BLaER1 (cell line): ENCODE measurements at regions not wholly inside any gene's neighbourhood (a gene's known extent, or its start where the extent isn't known, plus 50 kb on each side); places are given as distances from the start of the nearest gene placed in this dataset.

Experiments used
- H3K27ac ChIP-seq: shearing (Covaris generic); formaldehyde crosslinking; 2 replicates; pipeline ENCODE4 v1.8.1; 2022
- H3K27me3 ChIP-seq: shearing (Covaris generic); formaldehyde crosslinking; 2 replicates; pipeline ENCODE4 v1.8.1; 2022
- H3K36me3 ChIP-seq: shearing (Covaris generic); formaldehyde crosslinking; 2 replicates; pipeline ENCODE4 v1.8.1; 2022
- H3K4me1 ChIP-seq: shearing (Covaris generic); formaldehyde crosslinking; 2 replicates; pipeline ENCODE4 v1.8.1; 2022
- H3K4me2 ChIP-seq: shearing (Covaris generic); formaldehyde crosslinking; 2 replicates; pipeline ENCODE4 v1.8.1; 2022
- H3K4me3 ChIP-seq: shearing (Covaris generic); formaldehyde crosslinking; 2 replicates; pipeline ENCODE4 v1.8.1; 2022
- H3K9ac ChIP-seq: shearing (Covaris generic); formaldehyde crosslinking; 2 replicates; pipeline ENCODE4 v1.8.1; 2022
- H3K9me3 ChIP-seq: shearing (Covaris generic); formaldehyde crosslinking; 2 replicates; pipeline ENCODE4 v1.8.1; 2022
- H4K20me1 ChIP-seq: shearing (Covaris generic); formaldehyde crosslinking; 2 replicates; pipeline ENCODE4 v1.8.1; 2022
- Cebpa-rat ChIP-seq: shearing (Covaris generic); IDR thresholded peaks from 2 replicates; pipeline ENCODE4 v1.8.1; 2022

DNA sequence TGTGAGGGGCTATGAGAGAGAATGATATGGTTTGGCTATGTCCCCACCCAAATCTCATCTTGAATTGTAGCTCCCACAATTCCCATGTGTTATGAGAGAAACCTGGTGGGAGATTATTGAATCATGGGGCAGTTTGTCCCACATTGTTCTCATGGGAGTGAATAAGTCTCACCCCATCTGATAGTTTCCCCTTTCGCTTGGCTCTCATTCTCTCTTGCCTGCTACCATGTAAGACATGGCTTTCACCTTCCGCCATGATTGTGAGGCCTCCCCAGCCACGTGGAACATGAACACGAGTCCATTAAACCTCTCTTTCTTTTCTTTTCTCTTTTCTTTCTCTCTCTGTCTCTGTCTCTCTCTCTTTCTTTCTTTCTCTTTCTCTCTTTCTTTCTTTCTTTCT is 743.4 kb upstream of the CTNND2 start:
- no peaks in the 10 kb centered on the region for H3K27me3 ChIP-seq
- no peak overlapping the region for H3K9ac ChIP-seq
- H3K9me3 ChIP-seq: no peaks in the 10 kb centered on the region
- H3K4me1 ChIP-seq: peaks cover 4% of the 10 kb centered on the region; the same call in 1 of the 2 replicates
- no peaks in the 10 kb centered on the region for H3K36me3 ChIP-seq
- no peaks in the 10 kb centered on the region for H4K20me1 ChIP-seq
- no peak overlapping the region for H3K4me3 ChIP-seq
- H3K4me2 ChIP-seq: no peak overlapping the region
- no peak overlapping the region for H3K27ac ChIP-seq
- TF ChIP-seq Cebpa-rat: no peak

GRCh38 chr5:12645582-12645981 is 741.3 kb upstream of the CTNND2 start:
- H3K4me2 ChIP-seq: no peak overlapping the region

GRCh38 chr5:12636209-12636608 is 732.0 kb upstream of the CTNND2 start:
- Histone ChIP-seq H3K9me3 (no peaks in the 10 kb centered on the region), H3K4me2 (no peak overlapping the region)
- no peak for TF ChIP-seq Cebpa-rat

More at GRCh38 chr5:12645582-12645981, 741.3 kb upstream of the CTNND2 start:
- H3K36me3 ChIP-seq: no peaks in the 10 kb centered on the region
- no peaks in the 10 kb centered on the region for H3K9me3 ChIP-seq
- H3K27me3 ChIP-seq: no peaks in the 10 kb centered on the region
- no peak overlapping the region for H3K9ac ChIP-seq
- peaks cover 8% of the 10 kb centered on the region; the same call in 1 of the 2 replicates for H3K4me1 ChIP-seq
- H3K4me3 ChIP-seq: no peak overlapping the region
- H4K20me1 ChIP-seq: no peaks in the 10 kb centered on the region
- H3K27ac ChIP-seq: no peak overlapping the region
- no peak for TF ChIP-seq Cebpa-rat

DNA sequence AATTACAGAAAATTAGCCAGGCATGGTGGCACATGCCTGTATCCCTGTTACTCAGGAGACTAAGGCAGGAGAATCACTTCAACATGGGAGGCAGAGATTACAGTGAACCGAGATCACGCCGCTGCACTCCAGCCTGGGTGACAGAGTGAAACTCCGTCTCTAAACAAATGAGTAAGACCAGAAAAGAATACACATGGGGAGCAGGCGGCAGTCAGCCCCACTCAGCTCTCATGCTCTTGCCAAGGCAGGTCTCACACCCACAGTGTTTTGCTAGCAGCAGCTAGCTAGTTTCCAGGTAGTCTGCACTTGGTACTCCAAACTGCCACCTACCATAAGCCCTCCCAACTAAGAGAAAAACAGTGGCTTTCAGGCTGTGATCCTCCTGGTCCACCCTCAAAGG is 722.3 kb upstream of the CTNND2 start:
- Histone ChIP-seq H3K36me3 (no peaks in the 10 kb centered on the region), H3K9me3 (no peaks in the 10 kb centered on the region), H3K9ac (no peak overlapping the region), H3K4me3 (no peak overlapping the region), H3K4me1 (no peaks in the 10 kb centered on the region), H3K27me3 (no peaks in the 10 kb centered on the region), H3K27ac (no peak overlapping the region), H3K4me2 (no peak overlapping the region), H4K20me1 (no peaks in the 10 kb centered on the region)
- no peak for TF ChIP-seq Cebpa-rat

More at GRCh38 chr5:12636209-12636608, 732.0 kb upstream of the CTNND2 start:
- no peaks in the 10 kb centered on the region for H3K36me3 ChIP-seq
- no peaks in the 10 kb centered on the region for H4K20me1 ChIP-seq
- no peak overlapping the region for H3K9ac ChIP-seq
- no peaks in the 10 kb centered on the region for H3K27me3 ChIP-seq
- H3K27ac ChIP-seq: no peak overlapping the region
- H3K4me3 ChIP-seq: no peak overlapping the region
- H3K4me1 ChIP-seq: no peaks in the 10 kb centered on the region

- Histone ChIP-seq H4K20me1 (no peaks in the 10 kb centered on the region), H3K27ac (no peak overlapping the region), H3K4me1 (no peaks in the 10 kb centered on the region), H3K4me3 (no peak overlapping the region), H3K36me3 (no peaks in the 10 kb centered on the region), H3K9me3 (no peaks in the 10 kb centered on the region), H3K4me2 (no peak overlapping the region), H3K27me3 (no peaks in the 10 kb centered on the region), H3K9ac (no peak overlapping the region)
- TF ChIP-seq Cebpa-rat: no peak
Measured at GRCh38 chr5:12625667-12626263, 721.5 kb upstream of the CTNND2 start.

DNA sequence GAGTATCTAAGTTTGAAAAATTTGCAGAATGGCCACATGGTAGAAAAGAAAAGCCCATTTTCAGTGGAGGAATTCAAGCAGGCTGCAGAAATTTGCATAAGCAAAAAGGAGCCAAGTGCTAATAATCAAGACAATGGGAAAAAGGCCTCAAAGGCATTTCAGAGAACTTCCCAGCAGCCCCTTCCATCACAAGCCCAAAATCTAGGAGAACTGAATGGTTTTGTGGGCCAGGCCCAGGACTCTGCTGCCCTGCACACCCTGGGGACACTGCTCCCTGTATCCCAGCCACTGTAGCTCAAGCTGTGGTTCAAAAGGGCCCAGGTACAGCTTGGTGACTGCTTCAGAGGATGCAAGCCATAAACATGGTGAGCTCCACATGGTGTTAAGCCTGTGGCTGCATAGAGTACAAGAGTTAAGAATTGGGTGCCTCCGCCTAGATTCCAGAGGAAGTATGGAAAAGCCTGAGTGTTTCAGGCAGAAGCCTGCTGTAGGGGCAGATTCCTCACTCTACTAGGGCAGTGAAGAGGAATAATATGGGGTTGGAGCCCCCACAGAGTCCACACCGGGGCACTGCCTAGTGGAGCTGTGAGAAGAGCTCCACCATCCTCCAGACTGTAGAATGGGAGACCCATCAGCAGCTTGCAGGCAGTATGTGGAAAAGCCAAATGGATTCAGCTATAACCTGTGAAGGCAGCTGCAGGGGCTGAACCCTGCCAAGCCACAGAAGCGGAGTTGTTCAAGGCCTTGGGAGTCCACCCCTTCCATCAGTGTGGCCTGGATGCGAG is 720.7 kb upstream of the CTNND2 start:
- Histone ChIP-seq H3K9me3 (no peaks in the 10 kb centered on the region), H3K9ac (no peak overlapping the region), H3K4me2 (no peak overlapping the region)

DNA sequence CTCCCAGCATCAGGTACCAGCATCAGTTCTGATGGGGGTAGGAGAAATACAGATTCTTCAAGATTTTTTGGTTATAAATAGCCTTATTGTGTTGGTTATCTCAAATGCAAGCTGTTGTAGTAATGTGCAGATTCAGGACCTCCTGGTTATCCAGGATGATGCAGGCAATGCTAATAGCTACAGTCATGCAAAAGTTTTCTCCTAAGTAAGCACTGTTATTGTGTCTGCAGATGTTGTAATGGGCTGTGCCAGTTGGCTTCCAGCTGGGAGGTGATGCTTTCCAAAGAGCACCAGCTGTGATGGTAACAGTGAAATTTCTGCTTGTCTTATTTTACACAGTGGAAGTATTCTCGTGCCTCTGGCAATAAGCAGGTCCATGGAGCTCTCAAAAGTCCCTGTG is 719.2 kb upstream of the CTNND2 start:
- H4K20me1 ChIP-seq: no peaks in the 10 kb centered on the region
- H3K36me3 ChIP-seq: no peaks in the 10 kb centered on the region
- no peak overlapping the region for H3K4me2 ChIP-seq
- H3K4me3 ChIP-seq: no peak overlapping the region
- no peaks in the 10 kb centered on the region for H3K27me3 ChIP-seq
- no peaks in the 10 kb centered on the region for H3K9me3 ChIP-seq
- no peak overlapping the region for H3K27ac ChIP-seq
- no peak overlapping the region for H3K9ac ChIP-seq
- TF ChIP-seq Cebpa-rat: no peak
- no peaks in the 10 kb centered on the region for H3K4me1 ChIP-seq

More for the DNA sequence above, 720.7 kb upstream of the CTNND2 start:
- H3K27me3 ChIP-seq: no peaks in the 10 kb centered on the region
- no peak overlapping the region for H3K27ac ChIP-seq
- no peaks in the 10 kb centered on the region for H3K36me3 ChIP-seq
- no peaks in the 10 kb centered on the region for H3K4me1 ChIP-seq
- H4K20me1 ChIP-seq: no peaks in the 10 kb centered on the region
- no peak overlapping the region for H3K4me3 ChIP-seq
- TF ChIP-seq Cebpa-rat: no peak

DNA sequence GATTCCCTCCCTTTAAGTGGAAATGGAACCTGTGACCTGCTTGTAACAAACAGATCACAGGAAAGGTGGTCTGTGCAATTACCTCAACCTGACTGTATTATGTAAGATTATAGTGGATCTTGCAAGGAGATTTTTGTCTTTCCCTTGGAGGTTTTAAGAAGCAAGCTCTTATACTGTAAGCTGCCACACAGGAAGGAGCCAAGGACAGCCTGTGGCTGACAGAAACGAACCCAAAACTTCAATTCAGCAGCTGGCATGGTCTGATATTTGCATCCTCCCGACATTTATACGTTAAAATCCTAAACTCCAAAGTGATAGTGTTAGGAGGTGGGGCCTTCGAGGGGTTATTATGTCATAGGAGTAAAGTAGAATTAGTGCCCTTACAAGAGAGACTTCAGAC is 711.8 kb upstream of the CTNND2 start:
- Histone ChIP-seq H3K27me3 (no peaks in the 10 kb centered on the region), H3K27ac (no peak overlapping the region), H3K9ac (no peak overlapping the region), H3K4me1 (no peaks in the 10 kb centered on the region), H3K4me3 (no peak overlapping the region), H4K20me1 (no peaks in the 10 kb centered on the region), H3K9me3 (no peaks in the 10 kb centered on the region), H3K36me3 (no peaks in the 10 kb centered on the region), H3K4me2 (no peak overlapping the region)
- no peak for TF ChIP-seq Cebpa-rat

DNA sequence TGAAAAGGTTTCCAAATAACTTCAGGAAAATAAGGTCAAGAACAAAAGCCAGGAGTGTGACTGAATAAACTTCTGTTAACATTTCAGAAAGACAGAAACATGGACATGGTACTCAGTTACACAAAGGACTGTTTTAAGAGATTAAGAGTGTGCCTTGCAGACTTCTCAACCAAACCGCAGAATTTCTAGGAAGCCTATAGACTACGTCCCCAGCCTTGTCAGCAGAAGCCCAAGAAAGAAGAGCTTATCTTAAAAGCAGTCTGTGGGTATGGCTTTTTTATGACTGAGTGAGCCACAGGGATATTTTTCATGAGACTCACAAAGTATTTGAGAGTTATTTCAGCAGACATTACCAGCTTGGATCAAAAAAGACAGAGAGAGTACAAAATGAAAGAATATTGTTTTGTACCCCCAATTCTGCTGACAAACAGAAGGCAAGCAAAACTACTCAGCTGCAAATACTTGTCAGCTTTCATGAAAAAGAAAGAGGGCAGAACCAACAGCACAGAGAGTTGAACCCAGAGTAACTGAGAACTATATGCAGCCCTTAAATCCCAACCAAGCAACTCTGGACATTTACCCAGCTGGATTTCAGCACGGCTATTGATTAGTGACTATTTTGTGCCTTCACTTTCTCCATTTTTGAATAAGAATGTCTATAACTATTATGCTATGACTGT is 711.0 kb upstream of the CTNND2 start:
- Histone ChIP-seq H3K27ac (no peak overlapping the region), H4K20me1 (no peaks in the 10 kb centered on the region), H3K4me2 (no peak overlapping the region), H3K9ac (no peak overlapping the region), H3K4me1 (no peaks in the 10 kb centered on the region), H3K27me3 (no peaks in the 10 kb centered on the region), H3K4me3 (no peak overlapping the region), H3K36me3 (no peaks in the 10 kb centered on the region), H3K9me3 (no peaks in the 10 kb centered on the region)
- no peak for TF ChIP-seq Cebpa-rat

DNA sequence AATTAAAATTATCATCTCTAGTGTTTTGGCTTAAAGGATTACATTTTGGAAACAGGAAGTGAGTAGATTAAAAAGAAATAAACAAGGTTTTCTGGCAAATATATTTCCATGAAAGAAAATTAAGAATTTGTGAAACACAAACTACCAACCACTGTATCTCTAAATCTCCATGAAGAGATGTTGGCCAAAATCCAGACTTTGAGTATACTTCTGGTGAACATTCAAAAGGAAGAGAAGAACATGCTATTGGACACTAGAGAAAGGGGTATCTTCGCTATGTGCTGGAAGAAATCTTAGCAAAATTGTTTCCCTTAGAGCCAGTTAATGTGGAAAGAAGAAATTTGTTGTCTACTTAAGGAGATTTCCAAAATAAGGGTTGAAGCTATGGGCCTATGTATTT is 710.4 kb upstream of the CTNND2 start:
- H4K20me1 ChIP-seq: no peaks in the 10 kb centered on the region
- H3K4me1 ChIP-seq: no peaks in the 10 kb centered on the region
- no peak overlapping the region for H3K4me2 ChIP-seq
- H3K36me3 ChIP-seq: no peaks in the 10 kb centered on the region
- H3K27me3 ChIP-seq: no peaks in the 10 kb centered on the region
- H3K9ac ChIP-seq: no peak overlapping the region
- no peaks in the 10 kb centered on the region for H3K9me3 ChIP-seq
- TF ChIP-seq Cebpa-rat: no peak
- no peak overlapping the region for H3K4me3 ChIP-seq
- H3K27ac ChIP-seq: no peak overlapping the region
